Hematopoietic multipotent progenitor cell treated with erythropoietin and hydrocortisone succinate and interleukin-3 and kit ligand, for 15 days (in vitro differentiated cells): ENCODE measurements at regions not wholly inside any gene's neighbourhood (a gene's known extent, or its start where the extent isn't known, plus 50 kb on each side); places are given as distances from the start of the nearest gene placed in this dataset.

Experiments used
- DNase-seq: peaks from one replicate; pipeline ENCODE4 v3.0.0-alpha.2; 2015; ENCODE audit warnings: low spot score

DNA sequence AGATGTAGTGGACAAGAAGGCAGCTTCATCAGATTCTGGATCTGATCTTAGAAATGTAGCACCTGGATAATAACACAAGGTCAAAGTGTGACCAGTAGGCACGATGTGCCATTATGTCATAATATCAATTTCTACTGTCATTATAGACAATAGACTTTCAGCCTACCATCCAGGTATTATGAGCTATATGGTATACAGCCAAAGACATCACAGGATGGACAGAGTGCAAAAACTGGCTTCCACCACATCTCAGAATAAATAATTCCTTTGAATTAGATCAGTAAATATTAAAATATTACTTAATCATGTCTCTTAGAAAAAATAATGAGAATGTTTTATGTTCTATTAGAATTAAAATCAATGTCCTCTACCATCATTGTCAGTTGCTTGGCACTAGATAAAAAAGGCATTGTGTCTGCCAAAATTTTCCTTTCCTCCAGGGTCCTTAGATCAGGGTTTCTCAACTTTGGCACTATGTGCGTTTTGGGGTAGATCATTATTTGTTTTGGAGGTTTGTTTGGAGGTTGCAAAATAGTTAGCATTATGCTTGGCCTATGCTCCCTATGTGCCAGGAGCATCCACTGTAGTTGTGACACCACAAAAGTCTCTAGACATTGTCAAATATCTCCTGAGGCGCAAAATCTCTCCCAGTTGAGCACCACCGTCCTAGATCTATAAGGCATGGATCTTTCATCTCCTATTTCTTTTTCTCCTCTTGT lies 86.7 kb upstream of the NRIP1 start:
- DNase-seq = no peak

DNA sequence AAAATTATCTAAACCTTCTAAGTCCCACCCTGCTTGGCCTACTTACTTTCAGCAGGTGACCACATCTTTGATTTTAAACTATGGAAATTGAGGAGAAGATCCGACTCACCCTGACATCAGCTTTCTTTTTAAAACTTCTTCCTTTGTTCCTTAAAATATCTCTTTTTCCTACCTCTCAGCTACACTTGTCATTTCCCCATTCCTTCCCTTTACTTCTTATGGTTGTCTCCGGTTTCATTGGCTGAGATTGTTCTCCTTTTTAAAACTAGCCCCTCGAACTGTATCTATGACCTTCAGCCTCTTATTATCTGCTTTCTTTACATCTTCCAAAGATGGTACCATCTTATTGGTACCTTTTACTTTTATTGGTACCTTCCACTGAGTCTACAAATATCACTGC lies 87.8 kb upstream of the NRIP1 start:
- DNase-seq = no peak

DNA sequence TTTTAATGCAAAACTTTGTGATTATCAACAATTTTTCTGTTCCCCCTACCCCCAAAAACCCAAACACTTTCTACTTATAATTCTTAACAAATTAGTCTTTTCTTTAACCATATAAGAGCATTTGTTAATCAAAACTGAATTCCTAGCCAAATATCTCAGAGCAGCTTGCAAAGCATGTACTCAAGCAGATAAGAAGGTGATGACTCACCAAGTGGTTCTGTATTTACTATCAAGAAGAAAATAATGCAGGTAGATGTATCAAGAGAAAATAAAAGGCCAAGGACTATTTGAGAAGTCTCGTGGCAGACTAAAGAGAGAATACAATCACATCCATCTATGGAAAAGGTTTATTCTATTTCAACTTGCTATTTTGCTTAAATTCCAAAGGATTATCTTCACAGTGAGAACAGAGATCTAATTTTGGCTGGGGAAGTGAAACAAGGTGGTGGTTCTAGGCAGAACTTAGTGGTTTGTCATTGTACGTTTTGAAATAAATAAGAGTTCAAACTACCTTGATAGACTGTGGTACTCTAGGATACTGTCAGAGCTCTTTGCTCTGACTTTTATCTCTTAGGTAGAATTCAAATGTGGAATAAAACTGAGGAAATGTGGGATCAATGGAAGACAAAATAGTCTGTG lies 94.7 kb upstream of the NRIP1 start:
- DNase-seq = no peak

DNA sequence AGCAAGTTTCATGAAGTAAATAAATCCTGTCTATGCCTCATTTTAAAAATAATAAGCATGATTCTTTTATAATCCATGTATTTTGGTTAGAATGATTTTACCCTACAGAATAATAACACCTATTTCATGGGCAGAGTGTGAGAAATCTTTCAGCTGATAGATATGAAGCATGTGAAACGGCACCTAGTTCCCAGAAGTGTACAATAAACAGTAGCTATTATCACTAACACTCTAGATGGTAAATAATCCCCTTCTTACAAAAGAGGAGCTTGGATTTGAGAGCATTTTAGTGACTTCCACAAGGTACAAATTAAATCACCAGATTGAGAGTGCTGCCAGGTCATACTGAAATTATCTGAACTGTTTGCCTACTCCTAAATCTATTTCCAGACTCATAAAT lies 95.3 kb upstream of the NRIP1 start:
- DNase-seq = no peak

DNA sequence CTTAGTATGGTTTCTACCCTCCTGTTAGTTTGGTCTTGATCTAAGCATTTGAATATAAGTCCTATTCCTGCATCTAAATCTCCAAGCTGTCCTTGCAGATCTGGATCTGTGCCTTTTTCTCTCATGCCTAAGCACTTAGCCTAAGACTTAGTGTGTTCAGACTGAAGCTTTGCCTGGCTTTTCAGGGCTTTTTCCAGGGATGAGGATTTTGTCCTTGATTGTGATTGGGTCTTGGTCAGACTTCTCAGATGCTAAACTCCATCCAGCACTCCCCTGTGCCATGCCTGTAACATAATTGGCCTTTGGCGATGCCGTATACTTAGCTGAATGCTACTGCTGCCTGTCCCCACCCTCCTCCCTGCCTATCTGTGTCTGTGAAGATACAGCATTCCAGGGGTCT lies 98.1 kb upstream of the NRIP1 start:
- no peak for DNase-seq

DNA sequence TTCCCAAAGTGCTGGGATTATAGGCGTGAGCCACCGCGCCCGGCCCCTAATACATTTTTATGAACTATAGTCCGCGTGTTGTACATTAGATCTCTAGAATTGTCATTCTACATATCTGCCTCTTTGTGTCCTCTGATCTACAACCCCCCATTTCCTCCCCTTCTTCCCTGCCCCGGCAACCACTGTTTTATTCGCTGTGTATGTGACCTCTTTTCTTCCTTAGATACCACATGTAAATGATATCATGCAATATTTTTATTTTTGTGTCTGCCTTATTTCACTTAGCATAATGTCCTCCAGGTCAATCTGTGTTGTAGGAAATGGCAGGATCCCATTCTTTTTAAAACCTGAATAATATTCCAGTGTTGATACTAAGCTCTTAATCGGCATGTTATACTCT lies 99.5 kb upstream of the NRIP1 start:
- DNase-seq = no peak

DNA sequence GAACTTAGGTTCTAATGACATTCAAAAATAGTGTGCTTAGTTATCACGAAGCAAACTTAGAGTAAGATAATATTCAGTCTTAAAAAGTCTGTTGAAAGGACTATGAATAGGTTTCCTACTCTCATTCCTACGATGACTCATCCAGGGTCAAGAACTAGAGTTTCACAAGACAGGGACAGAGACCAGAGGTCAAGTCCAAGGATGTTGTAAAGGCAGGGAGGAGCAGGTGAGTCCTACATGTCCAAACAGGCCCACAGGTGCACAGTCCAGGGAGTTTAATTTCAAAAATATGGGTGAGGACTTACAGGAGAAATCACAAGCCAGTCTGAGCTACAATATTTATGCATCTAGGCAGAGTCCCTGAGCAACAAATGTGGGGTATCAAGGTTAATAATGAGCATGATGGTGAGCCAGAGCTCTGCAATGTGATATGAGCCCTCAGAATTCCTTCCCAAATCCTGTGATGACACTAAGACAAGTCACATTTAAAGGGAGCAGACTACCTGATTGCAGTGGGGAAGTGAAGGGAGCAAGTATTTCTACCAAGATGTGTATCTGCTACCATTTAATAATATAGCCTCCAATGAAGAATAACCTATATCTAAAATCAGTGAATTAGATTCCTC lies 100.0 kb upstream of the NRIP1 start:
- no peak for DNase-seq

DNA sequence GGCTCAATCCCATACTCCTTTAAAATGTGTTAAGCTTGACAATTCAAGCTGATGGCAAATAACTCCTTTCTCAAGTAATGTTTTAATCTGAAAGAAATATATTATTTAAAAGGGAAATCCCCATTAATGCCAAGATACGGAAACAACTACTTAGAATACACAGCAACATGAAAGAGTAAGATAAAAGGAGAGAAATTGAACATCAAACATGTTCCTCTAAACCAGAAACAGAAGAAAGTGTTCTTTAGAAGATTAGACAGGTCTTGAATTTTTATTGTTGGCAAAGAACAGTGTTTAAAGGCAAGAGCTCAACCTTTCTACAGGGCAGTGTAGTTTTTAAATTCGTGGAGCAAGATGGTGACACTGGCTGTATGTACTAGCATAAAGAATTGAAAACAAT lies 105.8 kb upstream of the NRIP1 start:
- DNase-seq = no peak

DNA sequence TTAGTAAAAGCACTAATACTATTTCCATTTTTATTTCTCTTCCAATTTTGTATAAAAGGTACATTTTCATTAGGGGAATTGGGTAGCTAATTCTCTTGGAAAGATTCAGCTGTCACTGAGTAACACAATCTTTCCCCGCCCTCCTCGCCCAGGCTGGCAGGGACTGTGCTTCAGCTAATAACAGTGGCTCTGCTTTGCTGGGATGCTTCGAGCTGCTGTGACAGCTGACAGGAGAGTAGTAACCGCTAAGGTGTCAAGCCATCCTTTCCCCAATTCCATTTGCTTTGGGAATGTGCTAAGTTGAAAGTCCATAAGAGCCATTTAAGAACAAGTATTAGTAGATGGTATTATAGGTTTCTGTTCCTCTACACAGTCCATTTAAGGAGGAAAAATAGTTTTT lies 106.7 kb upstream of the NRIP1 start:
- no peak for DNase-seq

DNA sequence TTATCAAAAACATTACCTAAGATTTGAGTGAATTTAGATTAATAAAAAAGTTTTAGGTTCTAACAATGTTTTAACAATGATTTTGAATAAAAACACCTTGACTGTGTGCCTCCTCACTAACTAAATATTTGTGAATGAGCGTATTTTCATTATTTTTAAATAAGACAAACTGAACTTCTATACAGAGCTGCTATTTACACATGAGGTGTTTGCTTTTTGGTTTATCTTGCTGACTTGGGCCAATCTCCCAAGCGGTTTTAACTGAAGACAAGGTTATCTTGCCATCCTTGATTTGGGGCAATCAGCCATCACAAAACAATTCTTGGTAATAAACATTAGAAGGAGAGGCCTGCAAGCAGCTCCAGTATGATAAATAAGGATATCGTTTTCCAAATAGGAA lies 108.2 kb upstream of the NRIP1 start:
- DNase-seq = no peak

DNA sequence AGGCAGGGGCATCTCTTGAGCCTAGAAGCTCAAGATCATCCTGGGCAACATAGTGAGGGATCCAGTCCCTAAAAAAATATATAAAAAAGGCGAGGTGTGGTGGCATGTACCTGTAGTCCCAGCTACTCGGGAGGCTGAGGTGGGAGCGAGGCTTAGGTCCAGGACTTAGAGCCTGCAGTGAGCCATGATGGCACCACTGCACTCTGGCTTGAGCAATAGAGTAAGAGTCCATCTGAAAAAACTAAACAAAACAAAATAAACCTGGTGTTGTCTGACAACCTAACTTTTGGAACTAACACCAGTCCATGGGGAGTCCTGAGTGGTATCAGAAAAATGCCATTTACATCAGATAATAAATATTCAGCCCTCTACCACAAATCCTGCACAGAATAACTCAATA lies 110.1 kb upstream of the NRIP1 start:
- no peak for DNase-seq

DNA sequence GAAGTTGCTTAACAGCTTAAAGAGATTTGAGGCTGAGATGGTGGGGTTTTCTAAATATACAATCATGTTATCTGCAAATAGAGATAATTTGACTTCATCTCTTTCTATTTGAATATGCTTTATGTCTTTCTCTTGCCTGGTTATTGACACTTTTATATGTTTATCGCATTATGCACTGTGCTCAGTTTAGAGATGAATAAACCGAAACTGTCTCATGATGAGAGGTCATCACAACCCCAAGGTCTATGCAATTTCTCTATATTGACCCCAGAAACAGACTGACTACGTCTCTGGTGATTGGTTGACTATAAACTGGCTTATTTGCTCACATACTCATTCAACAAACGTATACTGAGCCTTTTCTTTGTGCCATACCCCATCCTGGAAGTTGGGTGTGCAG lies 117.9 kb upstream of the NRIP1 start:
- no peak for DNase-seq

DNA sequence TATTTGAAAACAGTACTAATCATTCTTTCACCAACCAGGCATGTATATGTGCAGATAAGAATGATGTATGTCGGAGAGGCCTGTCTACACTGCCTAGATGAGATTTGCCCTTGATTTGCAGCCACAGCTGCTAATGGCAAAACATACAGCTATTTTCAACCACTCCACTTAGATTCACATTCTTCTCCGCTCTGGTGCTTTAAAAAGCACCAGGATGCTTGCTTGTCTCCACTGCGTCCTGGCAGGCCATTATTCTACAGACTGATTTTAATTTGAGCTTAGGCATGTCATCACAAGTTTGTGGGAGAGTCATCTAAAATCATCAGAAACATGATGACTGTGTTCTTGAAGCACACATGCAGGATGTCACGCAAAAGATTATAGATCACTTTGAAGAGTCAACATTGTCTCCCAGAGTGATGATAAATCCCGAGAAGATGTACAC lies 119.0 kb upstream of the NRIP1 start:
- no peak for DNase-seq

DNA sequence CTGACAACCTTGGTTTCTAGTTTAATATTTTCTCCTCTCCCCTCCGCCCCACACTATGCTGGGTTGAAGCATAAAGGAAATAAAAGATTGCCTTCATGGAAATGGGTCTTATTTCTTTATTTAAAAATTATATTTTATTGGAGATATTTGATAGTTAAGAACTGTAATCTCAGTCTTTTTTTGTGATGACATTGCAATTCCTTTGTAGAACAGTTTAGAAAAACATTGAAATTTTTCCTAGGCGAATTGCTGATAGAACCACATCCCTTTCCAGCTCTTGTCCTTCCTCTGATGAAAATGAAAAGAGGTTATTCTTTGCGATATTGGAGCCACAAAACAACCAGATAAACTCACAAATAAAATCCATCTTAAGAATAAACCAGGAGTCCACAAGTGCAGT lies 125.6 kb upstream of the NRIP1 start:
- DNase-seq = no peak

DNA sequence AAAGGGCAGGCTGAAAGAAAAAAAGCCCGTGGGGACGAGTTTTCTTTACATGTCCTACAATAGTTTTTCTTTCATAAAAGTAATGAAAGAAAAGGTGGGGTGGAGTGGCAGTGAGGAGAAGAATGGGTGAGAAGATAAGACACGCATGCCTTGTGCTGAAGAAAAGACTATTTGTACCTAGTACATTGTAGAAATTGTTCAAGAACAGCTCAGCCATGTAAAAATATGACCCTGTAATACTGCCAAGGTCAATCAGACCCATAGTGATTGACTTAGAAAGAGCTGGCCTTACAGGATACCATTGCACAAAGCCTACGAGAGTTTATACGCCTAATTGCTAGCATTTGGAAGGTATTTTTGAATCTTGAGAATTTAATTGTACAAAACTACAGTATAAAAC lies 126.0 kb upstream of the NRIP1 start:
- no peak for DNase-seq

DNA sequence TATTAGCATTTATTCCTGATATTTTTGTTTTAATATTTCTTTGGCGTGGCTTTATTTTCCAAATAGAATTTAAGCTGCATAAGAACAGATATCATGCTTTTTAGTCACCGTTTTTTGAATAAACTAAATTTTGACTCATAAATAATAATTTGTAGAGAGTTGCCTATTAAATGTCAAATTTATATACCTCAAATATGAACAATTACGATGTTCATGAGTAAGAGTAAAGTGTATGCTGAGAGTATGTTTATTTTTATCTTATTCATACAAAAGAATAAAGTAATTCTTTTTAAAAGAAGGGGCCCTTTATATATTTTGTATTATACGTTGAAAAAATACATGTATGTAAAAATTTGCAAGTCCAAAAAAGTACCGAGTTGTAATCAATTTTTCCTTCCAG lies 126.5 kb upstream of the NRIP1 start:
- DNase-seq = no peak

DNA sequence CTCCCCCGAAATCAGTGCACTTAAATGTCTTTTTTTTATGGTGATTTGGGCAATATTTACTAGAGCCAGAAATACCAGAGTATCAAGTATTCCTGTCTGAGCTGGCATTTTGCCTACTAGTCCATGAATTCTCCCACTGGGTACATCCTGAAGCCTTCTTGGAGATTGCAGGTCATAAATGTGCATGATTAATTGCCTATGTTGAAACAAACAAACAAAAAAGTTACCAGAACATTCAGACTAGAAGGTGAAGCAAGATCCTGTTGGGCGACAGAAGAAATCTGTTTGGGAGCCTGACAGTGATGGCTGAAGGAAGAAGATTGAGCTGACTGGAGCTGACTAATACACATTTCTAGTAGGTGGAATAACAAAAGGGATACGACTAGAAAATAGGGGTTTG lies 127.4 kb upstream of the NRIP1 start:
- no peak for DNase-seq

DNA sequence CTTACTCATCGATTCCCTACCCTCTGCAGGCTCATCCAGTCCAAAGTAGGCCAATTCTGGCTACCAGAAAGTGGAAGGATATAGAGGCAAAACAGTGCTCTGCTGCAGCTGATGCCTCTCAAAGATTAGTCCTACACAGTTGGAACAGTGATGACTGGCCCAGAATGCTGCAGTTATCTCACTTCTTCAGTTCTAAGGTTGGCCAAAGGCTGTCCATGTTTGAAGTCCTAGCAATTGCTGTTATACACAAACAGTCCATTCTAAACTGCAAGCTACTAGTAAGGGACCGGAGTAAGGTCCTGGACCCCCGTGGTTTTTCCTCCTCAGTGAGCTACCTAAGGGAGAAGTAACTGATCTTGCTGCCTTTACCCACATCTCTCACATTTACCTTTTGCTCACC lies 129.1 kb upstream of the NRIP1 start:
- DNase-seq = no peak

DNA sequence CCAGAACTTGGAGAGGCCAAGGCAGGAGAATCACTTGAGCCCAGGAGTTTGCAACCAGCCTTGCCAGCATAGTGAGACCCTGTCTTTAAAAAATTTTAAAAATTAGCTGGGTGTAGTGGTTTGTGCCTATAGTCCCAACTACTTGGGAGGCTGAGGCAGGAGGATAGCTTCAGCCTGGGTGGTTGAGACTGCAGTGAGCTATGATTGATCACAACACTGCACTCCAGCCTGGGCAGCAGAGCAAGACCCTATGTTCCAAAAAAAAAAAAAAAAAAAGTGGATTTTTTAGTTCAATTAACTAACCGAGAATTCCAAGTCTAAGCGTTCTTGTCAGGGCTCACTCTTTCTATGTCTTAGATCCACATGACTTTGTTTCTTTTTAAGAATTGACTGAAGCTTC lies 130.3 kb upstream of the NRIP1 start:
- no peak for DNase-seq

DNA sequence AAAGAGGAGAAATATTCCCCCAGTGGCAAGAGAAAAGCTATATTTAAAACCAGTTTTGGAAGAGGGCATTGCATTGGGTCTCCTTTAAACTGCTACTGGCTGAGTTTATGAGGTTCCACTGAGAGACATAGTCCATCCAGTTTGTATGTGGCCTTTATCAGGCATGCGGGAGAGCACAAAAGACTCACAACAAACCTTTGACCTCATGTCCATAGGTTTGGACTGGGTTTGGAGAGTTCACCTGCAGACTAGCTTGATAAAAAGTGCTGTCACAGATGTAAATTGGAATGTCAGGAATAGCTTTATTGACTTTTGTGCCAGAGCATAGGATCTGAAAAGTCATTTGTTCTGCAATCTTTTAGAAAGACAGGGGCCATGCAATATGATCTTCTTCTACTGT lies 131.0 kb upstream of the NRIP1 start:
- no peak for DNase-seq

DNA sequence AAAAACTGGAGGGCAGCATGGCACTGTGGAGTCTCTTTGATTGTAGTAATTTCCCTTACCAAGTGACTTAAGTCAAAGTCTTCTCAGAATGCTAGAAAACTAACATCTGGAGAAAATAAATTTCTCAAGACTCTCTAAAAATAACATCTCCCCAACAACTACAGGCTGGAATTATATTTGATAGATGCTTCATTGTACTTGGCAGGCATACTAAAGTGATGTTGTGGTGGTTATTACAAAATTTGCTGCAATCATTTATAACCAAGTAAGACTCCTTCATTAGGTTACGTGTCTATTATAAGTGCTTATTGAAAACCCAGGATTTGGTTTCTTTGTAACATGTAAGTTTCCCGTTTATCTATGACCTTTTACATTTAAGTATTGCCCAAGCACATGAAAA lies 132.9 kb upstream of the NRIP1 start:
- no peak for DNase-seq

DNA sequence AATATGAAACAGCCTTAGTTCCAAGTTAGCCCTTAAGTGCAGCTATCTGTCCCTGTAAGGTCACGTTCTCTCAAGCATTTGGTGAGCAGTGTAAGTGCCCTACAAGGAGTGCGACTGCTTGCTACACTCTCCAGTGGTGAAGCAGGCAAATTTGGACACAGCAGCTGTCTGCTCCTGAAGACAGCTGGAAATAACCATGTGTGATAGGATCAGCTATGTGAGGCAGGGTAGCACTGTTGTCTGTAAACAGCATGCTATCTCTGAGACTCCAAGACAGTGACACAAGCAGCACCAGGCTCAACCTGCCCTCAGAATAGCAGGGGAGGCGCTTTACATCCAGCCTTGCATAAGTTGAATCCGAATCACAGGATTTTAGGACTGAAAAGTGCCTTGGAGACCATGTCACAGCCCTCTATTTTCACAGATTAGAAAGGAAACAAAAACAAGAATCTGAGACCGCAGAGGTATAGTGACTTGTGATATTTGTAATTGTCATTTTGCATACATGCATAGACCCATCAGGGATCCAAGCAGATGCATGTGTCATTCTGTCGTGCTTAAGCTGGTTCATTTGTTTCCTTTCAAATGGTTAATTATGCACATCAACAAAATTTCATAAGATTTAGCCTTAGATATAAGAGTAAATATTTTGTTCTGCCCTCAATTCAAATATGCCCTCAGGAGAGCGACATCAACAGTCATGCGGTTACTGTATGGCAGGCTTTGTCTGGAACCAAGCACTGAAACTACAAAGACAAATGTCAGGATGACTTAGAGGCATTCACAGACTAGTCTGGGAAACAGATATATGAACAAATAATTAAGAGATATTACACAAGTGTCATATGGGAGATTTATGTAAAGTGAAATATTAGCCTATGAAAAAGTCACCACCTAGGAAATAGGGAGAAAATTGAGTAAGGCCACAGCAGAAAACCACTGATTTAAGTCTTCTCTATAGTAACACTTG lies 134.9 kb upstream of the NRIP1 start:
- DNase-seq = no peak

DNA sequence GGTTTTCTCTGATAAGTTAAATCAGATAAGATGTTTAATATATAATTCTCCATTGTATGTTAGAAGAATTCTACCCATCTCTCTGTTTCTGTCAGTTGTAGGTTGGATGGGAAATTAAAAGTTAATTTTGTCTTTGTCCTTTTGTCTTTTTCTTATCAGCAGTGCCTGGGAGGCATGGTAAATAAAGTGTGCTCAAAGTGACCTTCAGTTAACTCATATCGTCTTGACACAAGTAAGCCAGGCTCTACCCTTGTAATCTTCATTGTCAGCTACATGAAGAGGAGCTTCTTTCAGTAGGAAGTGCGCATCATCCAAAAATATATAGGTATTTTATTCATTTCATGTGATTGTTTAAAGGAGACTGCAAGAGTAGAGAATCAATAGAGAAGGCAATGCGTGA lies 138.9 kb upstream of the NRIP1 start:
- no peak for DNase-seq
